GM18870 (cell line): ENCODE measurements at regions not wholly inside any gene's neighbourhood (a gene's known extent, or its start where the extent isn't known, plus 50 kb on each side); places are given as distances from the start of the nearest gene placed in this dataset.

Source experiments
- ATAC-seq: cut with Tn5 transposase; IDR thresholded peaks from one replicate; pipeline ENCODE4 v1.9.1; 2021; ENCODE audit warnings: moderate library complexity; ENCODE audit not compliant: unreplicated experiment

DNA sequence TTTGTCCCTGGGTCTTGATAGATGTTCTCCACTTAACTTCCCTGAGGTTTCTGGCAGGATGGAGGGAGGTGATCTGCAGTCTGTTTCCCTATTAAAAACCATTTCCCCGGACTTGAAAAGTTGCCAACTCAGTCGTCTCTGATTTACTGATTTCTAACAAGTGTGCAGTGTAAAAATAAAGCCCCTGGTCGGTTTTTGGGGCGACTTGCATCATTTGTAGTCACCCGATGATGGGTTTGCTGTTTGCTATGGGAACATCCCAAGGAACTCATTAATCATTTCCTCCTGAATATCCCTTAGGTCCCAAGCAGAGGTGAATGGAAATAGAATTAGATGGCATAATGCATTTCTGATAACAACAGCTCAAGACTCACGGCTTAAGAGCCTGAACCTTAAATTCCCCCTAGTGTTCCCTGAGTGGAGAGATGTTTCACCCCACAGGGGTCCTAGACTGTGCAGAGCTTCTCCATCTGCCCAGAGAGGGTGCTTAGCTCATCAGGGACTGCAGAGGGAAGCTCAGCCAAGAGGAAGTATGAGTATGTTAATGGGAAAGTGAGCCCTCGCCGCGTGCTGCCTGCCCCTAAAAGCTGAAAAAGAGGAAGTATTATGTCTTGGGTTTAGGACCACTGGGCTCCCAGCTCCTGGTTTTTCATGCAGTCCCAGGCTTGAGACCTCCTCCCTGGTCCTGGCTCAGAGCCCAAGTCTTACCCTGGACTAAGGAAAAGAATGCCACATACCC, 115.1 kb upstream of the DAP start:
- no peak for ATAC-seq

DNA sequence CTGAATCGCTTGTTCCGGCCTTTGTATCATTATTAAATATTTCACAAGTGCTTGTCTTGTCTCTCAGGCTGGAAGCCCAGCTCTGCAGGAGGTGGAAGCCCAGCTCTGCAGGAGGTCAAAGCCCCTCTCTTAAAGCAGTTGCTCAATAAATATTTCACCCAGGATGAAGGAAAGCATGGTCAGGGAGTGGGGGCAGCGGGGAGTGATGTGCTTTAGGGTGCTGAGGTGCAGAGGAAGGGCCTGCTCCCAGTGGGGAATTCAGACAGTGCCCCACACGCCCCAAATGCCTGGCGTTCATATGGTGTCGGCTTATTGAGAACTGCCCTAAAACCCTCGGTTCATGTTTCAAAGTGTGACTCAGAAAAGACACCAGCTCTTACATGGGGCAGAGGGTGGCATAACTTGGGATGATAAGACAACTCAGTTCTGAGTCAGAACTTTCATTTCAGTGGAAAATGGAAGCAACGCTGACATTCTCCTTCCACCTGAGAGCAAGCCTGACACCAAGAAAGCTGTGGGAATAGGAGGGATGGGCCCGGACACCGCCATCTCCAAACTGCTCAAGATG, 114.3 kb upstream of the DAP start:
- ATAC-seq = no peak

DNA sequence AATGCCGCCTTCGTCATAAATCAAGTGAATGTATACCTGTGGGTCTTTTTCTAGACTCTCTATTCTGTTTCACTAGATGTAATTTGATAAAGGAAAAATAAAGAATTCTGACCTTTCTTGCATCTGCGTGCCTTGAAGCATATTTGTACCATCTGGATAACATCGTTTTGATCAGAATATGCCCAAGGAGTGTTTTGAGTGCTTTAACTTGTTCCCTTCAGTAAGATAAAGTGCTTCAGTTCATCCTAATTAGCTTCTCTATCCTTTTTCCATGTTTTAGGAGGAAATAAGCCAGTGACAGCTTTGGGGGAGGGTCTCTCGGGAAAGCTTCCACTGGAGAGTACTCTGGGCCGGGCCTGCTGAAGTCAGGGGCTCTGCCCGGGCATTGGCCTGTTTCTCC, 113.5 kb upstream of the DAP start:
- ATAC-seq = no peak

DNA sequence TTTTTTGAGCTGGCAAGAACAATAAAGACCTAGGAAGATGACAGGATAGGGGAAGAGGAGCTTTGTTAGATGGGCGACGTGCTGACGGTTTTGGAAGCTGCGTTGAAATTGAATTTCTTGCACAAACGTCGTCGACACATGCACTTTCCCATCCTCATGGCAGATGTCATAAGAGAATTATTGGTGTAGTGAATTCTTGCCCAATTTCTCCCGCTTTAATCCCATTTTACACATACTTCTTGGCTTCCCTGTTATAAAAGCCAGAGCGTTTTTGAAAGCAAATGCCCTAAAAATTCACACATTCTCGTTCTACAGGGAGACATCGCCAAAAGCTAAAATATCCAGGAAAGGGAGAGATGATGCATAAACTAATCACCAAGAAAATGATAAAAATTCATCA, 109.8 kb upstream of the DAP start:
- no peak for ATAC-seq

DNA sequence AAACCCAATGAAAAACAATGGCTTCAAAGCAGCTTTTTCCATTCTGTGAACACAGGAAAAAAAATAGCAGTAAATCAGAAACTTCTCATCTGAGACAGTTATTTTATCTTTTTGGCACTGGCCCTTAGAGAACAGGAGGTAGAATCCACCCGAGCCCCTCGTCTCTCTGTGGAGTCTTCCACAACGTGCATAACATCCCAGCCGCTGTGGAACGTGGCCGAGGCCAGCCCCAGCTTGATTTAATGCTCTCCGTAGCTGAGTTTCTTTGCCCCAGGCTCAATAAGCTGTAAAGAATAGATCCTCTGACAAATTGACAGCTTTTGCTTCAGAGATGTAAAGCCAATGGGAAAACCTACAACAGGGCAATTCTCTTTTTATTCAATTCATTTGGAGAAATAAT, 107.9 kb upstream of the DAP start:
- no peak for ATAC-seq

DNA sequence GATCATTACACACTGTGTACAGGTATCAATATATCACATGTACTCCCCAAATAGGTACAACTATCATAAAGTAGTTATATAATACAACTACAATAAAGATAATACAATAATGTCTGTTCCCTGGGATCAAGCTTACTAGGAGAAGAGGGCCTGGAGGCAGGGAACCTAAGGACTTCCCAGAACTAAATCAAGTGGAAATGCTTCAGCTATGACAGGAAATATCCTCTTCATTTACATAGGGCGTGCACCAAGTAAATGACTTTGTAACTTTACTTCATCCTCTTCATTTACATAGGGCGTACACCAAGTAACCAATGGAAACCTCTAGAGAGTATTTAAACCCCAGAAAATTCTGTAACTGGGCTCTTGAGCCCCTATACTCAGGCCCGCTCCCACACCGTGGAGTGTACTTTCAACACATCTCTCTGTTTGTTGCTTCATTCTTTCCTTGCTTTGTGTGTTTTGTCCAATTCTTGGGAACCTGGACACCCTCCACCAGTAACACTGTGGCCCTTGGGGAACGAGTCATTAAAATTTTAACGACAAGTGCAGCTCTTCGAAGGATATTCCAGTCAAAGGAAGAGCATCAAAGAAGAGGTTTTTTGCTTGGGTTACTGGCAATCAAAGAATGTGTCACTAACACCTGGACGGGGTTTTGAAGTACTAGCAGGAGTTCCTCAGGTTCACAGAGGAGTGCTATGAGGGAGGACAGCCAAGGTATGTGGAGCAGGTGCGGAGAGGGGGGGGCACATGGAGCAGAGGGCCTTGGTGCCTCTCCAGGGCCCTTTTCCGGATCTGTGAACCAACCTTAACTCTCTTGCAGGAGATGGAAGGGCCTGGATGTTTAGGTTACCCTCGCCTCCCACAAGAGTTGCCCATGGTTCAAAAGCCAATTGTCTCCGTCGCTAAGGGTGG, 106.6 kb upstream of the DAP start:
- ATAC-seq = no peak

DNA sequence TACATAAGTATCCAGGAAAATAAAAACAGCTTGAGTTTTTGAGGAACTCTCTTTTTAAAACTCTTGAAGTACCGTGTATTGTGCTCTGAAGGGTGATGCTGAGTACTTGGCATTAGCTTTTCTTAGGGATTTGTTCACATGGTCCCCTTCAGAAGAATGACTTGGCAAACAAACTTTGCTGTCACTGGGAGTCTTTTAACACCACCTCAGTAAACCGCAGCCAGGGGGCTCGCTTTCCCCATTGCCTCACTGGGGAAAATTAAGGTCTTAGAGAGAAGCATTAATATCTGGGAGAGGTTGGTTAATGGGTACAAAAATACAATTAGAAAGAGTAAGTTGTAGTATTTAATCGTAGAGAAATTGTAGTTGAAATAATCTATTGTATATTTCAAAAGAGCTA, 105.9 kb upstream of the DAP start:
- no peak for ATAC-seq

DNA sequence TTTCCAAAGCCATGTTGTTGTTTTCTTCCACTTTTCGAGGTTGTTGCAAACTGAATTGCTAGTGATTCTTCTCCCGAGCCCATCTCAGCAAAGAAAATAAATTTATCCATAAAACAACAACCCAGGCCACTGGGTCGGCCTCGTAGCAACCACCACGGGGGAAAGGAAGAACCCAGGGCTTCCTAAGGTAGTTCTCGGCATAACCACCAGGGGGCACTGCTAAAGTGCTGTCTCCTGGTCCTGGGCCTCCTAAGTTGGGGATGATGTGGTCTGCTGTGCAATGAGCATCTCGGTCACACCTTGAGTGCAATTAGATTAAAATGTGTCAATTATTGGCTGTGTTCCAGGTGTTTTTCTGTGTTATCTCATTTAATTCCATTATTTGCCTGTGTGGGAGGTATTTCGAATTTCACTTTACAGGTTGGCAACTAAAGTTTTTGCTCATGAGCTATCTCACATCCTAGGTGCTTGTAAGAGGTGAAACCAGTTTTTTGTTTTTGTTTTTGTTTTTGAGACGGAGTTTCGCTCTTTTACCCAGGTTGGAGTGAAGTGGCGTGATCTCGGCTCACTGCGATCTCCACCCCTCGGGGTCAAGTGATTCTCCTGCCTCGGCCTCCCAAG, 102.8 kb upstream of the DAP start:
- ATAC-seq = peak; percentile 80

DNA sequence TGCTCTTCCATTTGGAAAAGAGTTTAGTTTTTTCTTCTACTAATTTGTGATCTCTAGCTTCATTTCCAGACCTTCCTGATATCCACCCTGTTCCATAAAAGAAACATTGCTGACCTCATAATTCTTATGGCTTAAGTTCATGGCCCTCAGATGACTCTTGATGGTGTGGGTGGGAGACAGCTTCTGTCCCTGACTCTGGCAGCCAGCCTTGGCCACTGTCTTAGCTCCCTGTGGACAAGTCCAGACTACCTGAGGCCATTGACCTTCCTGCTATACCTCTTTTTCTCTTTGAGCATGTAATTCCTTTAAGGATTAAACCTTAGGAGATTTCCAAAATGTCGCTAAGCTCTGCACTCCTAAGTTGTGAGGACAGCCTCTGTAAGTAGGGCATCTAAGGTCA, 101.1 kb upstream of the DAP start:
- no peak for ATAC-seq

DNA sequence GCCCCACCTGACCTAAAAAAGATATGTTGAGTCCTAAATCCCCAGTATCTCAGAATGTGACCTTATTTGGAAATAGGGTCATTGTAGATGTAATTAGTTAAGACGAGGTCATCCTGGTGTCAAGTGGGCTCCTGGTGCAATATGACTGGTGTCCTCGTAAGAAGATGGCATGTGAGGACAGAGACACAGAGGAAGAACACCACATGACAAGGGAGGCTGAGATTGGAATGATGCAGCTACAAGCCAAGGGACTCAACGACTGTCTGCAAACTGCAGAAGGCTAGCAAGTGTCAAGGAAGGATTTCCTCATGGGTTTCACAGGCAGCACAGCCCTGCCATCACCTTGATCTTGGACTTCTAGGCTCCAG, 100.4 kb upstream of the DAP start:
- no peak for ATAC-seq

DNA sequence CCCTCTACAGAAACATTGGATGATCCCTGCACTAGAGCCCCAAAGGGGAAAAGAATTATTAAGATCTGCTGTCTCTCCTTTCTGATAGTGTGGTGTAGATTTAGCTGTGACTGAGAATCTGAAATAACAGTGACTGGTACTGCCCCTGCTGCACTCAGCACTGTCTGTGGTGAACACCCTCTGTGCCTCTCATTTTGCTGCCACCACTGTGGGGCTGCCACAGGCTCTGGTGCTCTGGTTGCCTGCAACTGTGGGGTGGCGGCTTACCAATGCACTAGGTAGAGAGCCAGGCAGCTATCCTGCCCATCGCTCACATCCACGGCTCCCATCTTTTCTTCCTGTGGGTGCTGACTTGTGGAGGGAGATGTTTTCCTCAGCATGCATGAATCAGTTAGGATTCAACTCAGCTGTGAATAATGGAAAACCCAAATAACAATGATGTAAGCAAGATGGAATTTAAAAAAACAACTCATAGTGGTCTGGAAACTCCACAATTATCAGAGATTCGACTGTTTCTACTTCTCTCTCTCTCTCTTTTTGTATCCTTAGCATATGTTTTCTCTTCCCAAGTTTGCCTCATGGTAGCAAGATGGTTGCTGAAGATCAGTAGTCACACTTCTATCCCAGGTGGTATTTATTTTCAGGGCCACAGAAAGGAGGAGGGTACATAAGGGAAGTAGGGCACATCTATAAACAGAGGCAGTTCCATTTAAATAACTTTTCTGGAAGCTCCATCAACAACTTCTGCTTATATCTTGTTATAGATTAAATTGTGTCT, 99.8 kb upstream of the DAP start:
- no peak for ATAC-seq

DNA sequence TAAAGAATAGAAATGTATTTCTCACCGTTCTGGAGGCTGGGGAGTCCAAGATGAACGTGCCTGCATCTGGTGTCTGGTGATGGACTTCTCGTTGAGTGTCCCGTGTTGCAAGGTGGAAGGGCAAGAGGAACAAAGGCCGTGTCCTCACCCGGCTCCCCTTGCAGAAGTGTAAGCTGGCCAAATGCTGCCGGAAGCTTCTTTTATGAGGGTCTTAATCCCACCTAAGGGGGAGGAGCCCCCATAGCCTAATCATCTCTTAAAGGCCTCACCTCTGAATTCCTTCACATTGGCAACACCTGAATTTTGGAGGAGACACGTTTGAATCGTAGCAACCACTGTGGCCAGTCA, 99.1 kb upstream of the DAP start:
- no peak for ATAC-seq

DNA sequence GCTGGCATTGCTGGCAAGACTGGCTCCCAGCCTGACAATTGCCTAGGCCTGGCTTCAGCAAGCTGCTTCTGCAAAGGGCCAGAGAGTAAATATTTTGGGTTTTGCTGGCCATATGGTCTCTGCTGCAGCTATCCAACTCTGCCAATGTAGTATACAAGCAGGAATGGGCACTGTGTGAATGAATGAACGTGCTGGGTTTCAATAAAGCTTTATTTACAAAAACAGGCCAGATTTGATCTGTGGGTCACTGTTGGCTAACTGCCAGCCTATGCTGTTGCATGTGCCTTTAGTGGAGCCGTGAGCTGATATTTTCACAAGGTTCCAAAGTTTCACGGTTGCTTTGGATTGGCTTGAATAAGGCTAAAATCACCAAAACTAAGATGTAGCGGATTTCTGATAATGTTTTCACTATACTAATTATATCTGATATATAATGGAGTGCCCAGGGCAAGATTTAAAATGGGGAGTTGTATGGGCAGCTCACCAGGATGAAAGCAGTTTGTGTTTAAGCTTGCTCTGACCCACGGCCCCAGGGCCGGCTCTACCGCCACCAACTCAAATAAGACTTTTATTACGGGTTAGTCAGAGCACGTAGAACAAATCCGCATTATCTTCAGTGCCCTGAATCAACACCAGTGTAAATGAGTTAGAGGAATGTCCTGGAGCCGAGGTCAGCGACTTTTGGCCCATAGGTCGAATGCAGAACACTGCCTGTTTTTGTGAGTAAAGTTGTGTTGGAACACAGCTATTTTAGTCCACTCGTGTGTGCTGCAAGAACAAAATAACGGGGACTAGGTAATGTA, 98.6 kb upstream of the DAP start:
- no peak for ATAC-seq

DNA sequence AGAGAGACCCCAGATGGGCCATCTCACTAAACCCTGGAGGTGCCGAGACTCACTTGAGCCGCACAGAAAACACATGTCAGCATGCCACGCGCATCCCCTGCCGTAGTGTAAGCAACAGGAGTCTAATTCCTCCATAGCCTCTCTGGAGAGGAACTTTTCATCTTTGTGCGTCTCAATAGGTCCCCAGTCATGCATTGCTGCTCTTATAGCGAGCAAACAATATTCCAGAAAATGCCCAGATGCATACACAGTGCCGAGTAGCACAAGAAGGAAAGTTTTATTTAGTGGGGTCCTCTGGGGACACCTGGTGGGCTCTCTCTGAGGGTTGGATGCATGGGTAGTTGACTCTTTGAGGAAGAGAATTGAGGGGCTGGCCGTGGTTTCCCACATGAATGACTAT, 97.9 kb upstream of the DAP start:
- ATAC-seq = no peak

DNA sequence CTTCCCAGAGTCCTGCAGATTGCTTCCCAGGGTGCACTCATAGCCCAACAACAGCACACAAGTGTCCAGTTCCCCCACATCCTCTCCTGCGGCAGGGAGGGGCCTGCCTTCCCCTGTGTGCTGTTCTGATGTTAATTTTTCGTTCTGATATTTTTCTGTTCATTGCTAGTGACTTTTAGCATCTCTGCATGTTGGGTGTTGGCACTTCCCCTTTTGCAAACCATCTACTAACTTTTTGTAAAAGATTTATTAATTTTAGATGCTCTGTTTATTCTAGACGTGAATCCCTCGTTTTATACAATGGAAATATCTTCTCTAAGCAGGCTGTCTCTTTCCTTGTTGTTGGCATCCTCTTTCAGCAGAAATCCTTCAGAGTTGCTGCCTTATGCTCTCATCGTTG, 97.3 kb upstream of the DAP start:
- no peak for ATAC-seq

DNA sequence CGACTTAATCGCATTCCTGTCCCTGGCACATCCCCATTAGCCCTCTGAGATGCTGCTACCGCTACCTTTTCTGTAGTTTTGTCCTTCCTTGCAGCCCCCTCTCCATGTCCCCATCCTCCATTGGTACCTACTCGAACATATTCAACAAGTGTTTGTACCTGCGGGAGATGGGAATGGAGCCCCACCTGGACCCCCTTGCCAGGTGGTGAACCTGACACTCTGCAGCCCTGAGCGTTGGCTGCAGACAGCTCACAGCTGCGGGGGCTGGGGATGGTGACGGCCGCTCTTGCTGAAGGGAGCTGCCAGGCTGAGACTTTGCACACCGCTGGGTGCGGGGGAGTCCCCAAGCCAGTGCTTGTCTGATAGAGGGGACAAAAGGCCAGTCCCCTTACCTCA, 96.3 kb upstream of the DAP start:
- no peak for ATAC-seq

DNA sequence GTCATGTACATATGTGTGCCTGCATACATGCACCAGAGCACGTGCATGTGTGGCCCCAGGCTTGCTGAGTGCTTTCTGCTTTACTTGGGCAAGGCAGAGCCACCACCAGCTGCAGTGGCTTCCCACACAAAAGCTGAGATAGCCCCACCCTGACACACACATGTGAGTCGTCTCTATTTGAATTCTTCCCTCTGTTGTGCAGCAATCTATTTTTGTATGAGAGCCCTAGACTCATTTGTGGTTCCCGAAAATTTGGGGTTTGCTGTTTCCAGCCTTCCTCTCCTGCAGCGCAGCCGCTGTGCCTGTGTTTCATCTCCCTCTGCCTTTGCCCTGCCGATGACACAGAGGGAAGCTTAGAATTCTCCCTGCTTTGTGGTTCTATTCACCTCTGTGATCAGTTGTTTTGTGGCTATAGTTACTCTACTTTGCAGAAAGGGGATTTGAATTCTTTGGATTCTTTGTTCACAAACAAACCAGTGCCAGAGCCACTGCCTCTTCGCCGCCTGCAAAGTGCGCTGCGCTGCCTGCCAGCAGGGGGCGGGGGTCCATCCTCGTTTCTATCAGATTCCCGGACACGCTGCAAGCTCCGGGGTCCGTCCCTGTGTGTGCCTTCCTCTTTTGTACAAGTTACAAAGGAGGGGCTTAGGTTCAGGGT, 95.8 kb upstream of the DAP start:
- ATAC-seq = no peak

DNA sequence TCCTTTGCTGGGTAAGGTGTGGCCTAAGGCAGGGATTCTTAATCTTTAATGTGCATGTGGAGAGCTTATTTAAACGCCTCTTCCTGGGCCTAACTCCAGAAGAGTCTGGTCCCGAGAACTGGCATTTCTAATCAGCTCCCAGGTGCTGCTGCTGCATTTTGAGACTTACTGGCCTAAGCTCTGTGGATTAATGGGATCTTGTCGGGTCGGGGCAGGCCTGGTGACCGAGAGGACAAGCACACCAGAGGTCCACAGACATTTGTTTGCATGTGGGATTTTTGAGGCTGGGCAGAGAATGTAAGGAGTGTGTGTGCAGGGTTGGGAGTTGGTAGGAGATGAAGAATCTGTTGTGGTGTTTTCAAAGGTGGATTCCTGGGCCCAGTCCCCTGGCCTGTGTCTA, 95.0 kb upstream of the DAP start:
- ATAC-seq = no peak

DNA sequence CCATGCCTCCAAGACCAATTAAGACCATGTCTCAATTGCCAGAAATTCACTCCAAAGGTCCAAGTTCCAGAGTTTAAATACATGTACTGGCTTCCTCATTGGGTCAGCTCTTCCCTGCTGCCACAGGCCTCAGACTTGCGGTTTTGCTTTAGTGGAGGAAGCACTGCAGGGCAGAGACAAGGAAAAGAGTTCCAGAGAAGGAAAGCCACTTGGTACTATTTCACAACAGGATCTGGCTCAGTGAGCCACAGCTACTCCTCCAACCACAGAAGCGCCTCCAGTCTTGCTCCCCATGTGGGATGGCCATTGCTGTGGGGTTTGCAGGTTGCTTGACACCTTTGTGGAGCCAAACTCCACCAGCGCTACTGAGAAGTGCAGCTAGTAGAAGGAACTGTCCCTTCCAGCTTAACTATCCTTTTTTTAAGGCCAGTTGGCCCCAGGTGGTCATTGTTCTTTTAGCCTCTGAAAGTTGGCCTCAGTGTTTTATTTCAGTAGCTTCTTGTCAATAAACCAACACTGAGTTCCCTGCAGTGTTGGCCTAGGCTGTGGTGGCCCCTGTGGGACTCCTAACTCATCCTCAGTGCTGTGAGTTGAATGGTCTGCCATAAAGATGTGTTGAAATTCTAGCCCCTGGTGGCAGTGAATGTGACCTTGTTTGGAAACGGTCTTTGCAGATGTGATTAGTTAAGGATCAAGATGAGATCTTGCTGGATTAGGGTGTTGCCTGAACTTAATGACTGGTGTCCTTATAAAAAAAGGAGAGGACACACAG, 93.7 kb upstream of the DAP start:
- ATAC-seq = no peak
